CD4-positive, alpha-beta memory T cell (primary cell): ENCODE measurements at regions not wholly inside any gene's neighbourhood (a gene's known extent, or its start where the extent isn't known, plus 50 kb on each side); places are given as distances from the start of the nearest gene placed in this dataset.

Experiments used
- CTCF ChIA-PET: fragments of 350-600 bp; sonication (Branson Sonifier 250); formaldehyde crosslinking; loops from one replicate; lab custom pipeline; 2021; ENCODE audit warnings: inconsistent platforms; ENCODE audit not compliant: partially characterized antibody; lab: Charles Lee
- POLR2A ChIA-PET: fragments of 350-600 bp; sonication (Branson Sonifier 250); formaldehyde crosslinking; loops from one replicate; lab custom pipeline; 2021; ENCODE audit not compliant: partially characterized antibody; lab: Charles Lee
- DNase-seq, 5 donors: peaks; one replicate each; pipeline versions ENCODE4 v3.0.0 to v3.0.0-alpha.2; 2020 to 2022; ENCODE audit warnings: mixed read lengths in 1 of 5
- H3K27ac ChIP-seq: one replicate; pipeline ENCODE4 v1.7.0; 2013; ENCODE audit warnings: low read depth, low read length
- H3K27me3 ChIP-seq: 2 replicates; pipeline ENCODE4 v1.7.0; 2013; ENCODE audit warnings: mild to moderate bottlenecking, low read length, moderate library complexity; ENCODE audit not compliant: insufficient read depth
- H3K36me3 ChIP-seq: 2 replicates; pipeline ENCODE4 v1.7.0; 2013; ENCODE audit warnings: mild to moderate bottlenecking, low read length, moderate library complexity; ENCODE audit not compliant: insufficient read depth
- H3K4me1 ChIP-seq: 2 replicates; pipeline ENCODE4 v1.7.0; 2013; ENCODE audit warnings: mild to moderate bottlenecking, low read length, moderate library complexity; ENCODE audit not compliant: insufficient read depth
- H3K4me3 ChIP-seq, 2 donors: one replicate each; pipeline ENCODE4 v1.7.0; 2013; ENCODE audit warnings: low read length in 2 of 2, mild to moderate bottlenecking in 1 of 2
- H3K9me3 ChIP-seq, 2 donors: one replicate each; pipeline ENCODE4 v1.7.0; 2013; ENCODE audit warnings: low read length in 2 of 2, control low read depth in 1 of 2; ENCODE audit not compliant: control insufficient read depth in 1 of 2
- H3K27ac Mint-ChIP-seq, 7 donors: one replicate each; pipeline ENCODE4 v1.8.0; 2020 to 2021; ENCODE audit warnings: mixed read lengths in 7 of 7, mild to moderate bottlenecking in 6 of 7, inconsistent platforms in 3 of 7, moderate library complexity in 3 of 7
- H3K27me3 Mint-ChIP-seq, 2 donors: one replicate each; pipeline ENCODE4 v1.8.0; 2020 to 2021; ENCODE audit warnings: mixed read lengths in 2 of 2
- H3K36me3 Mint-ChIP-seq, 2 donors: one replicate each; pipeline ENCODE4 v1.8.0; 2020 to 2021; ENCODE audit warnings: mixed read lengths in 2 of 2, inconsistent platforms in 1 of 2, mild to moderate bottlenecking in 1 of 2
- H3K4me1 Mint-ChIP-seq, 4 donors: one replicate each; pipeline ENCODE4 v1.8.0; 2020 to 2021; ENCODE audit warnings: mixed read lengths in 4 of 4, mild to moderate bottlenecking in 1 of 4
- H3K4me3 Mint-ChIP-seq, 8 donors: one replicate each; pipeline ENCODE4 v1.8.0; 2020 to 2021; ENCODE audit warnings: mixed read lengths in 8 of 8, mild to moderate bottlenecking in 7 of 8, moderate library complexity in 6 of 8, inconsistent platforms in 3 of 8
- H3K9me3 Mint-ChIP-seq, 8 donors: one replicate each; pipeline ENCODE4 v1.8.0; 2020 to 2021; ENCODE audit warnings: mixed read lengths in 8 of 8, mild to moderate bottlenecking in 5 of 8, inconsistent platforms in 3 of 8, moderate library complexity in 1 of 8
- intact Hi-C: fragments of 100-400 bp; cut with micrococcal nuclease; formaldehyde crosslinking; loops from one replicate; pipeline ENCODE4 v1.15.1; 2023

DNA sequence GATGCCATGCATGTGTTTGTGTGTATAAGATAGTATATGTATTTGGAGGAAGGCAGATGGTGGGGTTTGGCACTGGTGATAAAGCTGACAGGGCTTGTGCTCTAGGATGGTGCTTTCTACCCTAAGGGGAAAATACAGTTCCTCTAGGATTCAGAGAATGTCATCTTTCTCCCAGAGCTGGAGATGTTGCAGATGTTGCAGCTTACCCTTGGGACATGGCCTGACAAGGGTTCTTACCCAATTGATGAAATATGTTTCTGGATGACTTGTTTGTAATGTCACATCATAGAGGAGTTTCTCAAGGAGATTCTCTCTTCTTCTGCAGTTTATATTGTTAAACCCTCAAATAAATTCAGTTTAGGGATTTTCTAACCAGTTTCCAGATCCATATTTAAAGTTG is 52.5 kb upstream of the PITX2 start:
- H3K4me3 ChIP-seq, result no peak overlapping the region
- ChIA-PET POLR2A (no interaction called here), CTCF (no interaction called here)
- Mint-ChIP-seq H3K27me3 (peaks cover 2 to 3% of the 10 kb centered on the region in 2 donors), H3K4me3 (no peak overlapping the region), H3K4me1 (no peaks in the 10 kb centered on the region), H3K36me3 (no peaks in the 10 kb centered on the region), H3K9me3 (peaks cover 0 to 4% (median 0%) of the 10 kb centered on the region in 8 donors), H3K27ac (no peak overlapping the region)
- H3K9me3 ChIP-seq, result no peaks in the 10 kb centered on the region
- H3K27ac ChIP-seq, result no peak overlapping the region
- intact Hi-C loops, result no loop called here
- H3K4me1 ChIP-seq, result no peaks in the 10 kb centered on the region
- no peaks in the 10 kb centered on the region for H3K27me3 ChIP-seq
- DNase-seq, result no peak
- H3K36me3 ChIP-seq, result no peaks in the 10 kb centered on the region

DNA sequence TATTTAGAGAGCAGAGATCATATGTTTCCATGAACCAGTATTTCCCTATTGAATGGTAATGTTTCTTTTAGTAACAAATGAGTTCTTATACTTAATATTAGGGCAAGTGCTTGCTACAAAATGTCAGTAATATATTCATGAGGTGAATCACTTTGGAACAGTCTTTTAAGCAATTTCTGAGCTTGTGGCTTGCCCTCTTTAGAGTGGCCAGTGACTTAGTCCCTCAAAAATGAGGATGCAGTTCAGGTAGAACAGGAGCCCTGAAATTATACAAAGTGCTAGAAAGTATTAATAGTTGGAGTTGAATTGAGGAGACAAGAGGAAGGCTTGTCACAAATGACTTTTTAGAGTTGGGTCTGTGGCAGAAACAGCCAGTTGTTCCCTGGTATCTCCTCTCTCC is 53.4 kb upstream of the PITX2 start:
- Histone ChIP-seq H3K9me3 (no peaks in the 10 kb centered on the region), H3K27ac (no peak overlapping the region), H3K4me3 (no peak overlapping the region), H3K27me3 (no peaks in the 10 kb centered on the region), H3K4me1 (no peaks in the 10 kb centered on the region), H3K36me3 (no peaks in the 10 kb centered on the region)
- POLR2A ChIA-PET, result no interaction called here
- Mint-ChIP-seq H3K27me3 (peaks cover 2 to 8% of the 10 kb centered on the region in 2 donors), H3K4me3 (no peak overlapping the region), H3K36me3 (no peaks in the 10 kb centered on the region), H3K9me3 (peaks cover 0 to 4% (median 0%) of the 10 kb centered on the region in 8 donors), H3K4me1 (no peaks in the 10 kb centered on the region), H3K27ac (no peak overlapping the region)
- CTCF ChIA-PET, result no interaction called here
- no peak for DNase-seq
- intact Hi-C loops, result no loop called here

DNA sequence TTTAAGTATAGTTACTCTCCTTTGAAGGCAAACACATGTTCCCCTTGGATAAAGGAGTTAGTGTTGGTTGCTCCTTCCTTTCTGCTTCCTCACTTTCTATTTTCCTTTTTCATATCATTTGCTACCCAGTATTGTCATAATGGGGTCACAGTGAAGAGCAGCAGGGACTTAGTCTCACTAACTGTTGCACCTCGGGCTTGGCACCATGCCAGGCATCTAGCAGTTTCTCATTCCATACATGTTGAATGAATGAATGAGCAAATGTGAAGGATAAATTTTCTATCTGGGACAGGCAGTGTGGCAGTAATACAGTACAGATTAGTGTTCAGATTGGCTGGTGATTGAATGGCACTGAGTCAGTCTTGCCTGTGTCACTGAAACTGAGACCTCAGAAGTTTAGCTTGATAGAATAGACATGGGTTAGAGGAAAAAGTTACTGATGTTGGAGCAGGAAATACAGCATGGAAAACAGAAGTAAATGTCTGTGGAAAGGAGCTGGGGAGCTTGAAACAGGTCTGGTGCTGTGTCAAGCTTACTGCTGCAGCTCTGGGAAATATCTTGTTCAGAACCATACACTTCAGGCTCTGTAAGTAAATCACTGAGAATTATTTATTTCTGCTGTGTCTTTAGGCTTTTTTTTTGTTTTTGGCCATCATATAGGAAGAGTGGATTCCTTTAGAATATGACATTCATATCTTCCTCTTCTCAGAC is 55.8 kb upstream of the PITX2 start:
- H3K36me3 ChIP-seq, result no peaks in the 10 kb centered on the region
- intact Hi-C loops, result no loop called here
- no peak overlapping the region for H3K4me3 ChIP-seq
- no peaks in the 10 kb centered on the region for H3K27me3 ChIP-seq
- H3K9me3 Mint-ChIP-seq, result peaks cover 0 to 4% (median 0%) of the 10 kb centered on the region in 8 donors
- ChIA-PET POLR2A (no interaction called here), CTCF (no interaction called here)
- peaks cover 2 to 8% of the 10 kb centered on the region in 2 donors for H3K27me3 Mint-ChIP-seq
- H3K4me3 Mint-ChIP-seq, result no peak overlapping the region
- no peaks in the 10 kb centered on the region for H3K4me1 ChIP-seq
- no peaks in the 10 kb centered on the region for H3K4me1 Mint-ChIP-seq
- H3K9me3 ChIP-seq, result no peaks in the 10 kb centered on the region
- DNase-seq, result no peak
- no peak overlapping the region for H3K27ac Mint-ChIP-seq
- no peak overlapping the region for H3K27ac ChIP-seq
- no peaks in the 10 kb centered on the region for H3K36me3 Mint-ChIP-seq

DNA sequence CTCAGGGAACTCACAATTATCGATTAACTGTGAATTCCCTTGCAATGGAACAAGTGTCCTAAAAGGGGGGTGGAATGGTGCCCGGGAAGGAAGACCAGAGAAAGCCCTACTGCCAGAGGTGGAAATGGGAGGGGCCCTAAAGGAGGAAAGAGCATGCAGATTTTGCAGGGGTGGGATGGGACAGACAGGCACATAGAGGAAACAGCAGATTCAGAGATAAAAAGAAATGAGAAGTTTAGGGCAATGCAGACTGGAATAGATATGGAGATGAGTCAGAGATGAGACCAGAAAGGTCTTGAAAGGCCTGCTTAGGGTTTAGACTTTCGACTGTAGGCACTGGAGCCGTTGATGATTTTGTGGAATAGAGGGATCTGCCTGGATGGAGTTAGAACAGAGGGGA is 57.4 kb upstream of the PITX2 start:
- intact Hi-C loops, result no loop called here
- H3K9me3 ChIP-seq, result no peaks in the 10 kb centered on the region
- H3K4me3 ChIP-seq, result no peak overlapping the region
- peaks cover 2 to 8% of the 10 kb centered on the region in 2 donors for H3K27me3 Mint-ChIP-seq
- H3K36me3 Mint-ChIP-seq, result no peaks in the 10 kb centered on the region
- no peak overlapping the region for H3K27ac ChIP-seq
- no peaks in the 10 kb centered on the region for H3K36me3 ChIP-seq
- H3K4me1 Mint-ChIP-seq, result no peaks in the 10 kb centered on the region
- ChIA-PET POLR2A (no interaction called here), CTCF (no interaction called here)
- no peaks in the 10 kb centered on the region for H3K27me3 ChIP-seq
- H3K27ac Mint-ChIP-seq, result peak overlapping the region in 1 of 7 donors; percentile 6
- H3K9me3 Mint-ChIP-seq, result peaks cover 0 to 4% (median under 1%) of the 10 kb centered on the region in 8 donors
- no peak overlapping the region for H3K4me3 Mint-ChIP-seq
- H3K4me1 ChIP-seq, result no peaks in the 10 kb centered on the region
- no peak for DNase-seq

DNA sequence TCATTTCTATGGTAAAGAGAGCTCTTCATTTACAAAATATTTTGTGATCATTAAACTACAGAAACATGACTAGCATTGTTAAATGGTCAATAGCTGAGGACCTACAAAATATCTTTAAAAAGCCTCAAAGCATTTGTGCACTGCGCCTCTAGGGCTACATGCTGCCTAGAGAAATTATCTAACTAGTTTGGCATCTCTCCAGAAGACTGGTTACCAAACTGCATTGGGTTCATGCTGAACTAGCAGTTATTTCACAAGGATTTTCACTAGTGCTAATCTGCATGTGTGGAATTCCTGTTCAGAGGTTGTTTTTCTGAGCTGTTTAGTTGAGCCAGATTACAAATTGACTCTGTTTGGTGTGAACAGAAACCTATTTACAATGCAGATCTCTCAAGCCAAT is 58.5 kb upstream of the PITX2 start:
- intact Hi-C loops, result no loop called here
- Histone ChIP-seq H3K4me3 (no peak overlapping the region), H3K9me3 (no peaks in the 10 kb centered on the region), H3K27me3 (no peaks in the 10 kb centered on the region), H3K36me3 (no peaks in the 10 kb centered on the region), H3K4me1 (no peaks in the 10 kb centered on the region), H3K27ac (no peak overlapping the region)
- Mint-ChIP-seq H3K9me3 (peaks cover 0 to 4% (median under 1%) of the 10 kb centered on the region in 8 donors), H3K27me3 (peaks cover 2 to 8% of the 10 kb centered on the region in 2 donors), H3K27ac (no peak overlapping the region), H3K4me1 (no peaks in the 10 kb centered on the region), H3K4me3 (no peak overlapping the region), H3K36me3 (no peaks in the 10 kb centered on the region)
- POLR2A ChIA-PET, result no interaction called here
- CTCF ChIA-PET, result no interaction called here
- DNase-seq, result no peak

DNA sequence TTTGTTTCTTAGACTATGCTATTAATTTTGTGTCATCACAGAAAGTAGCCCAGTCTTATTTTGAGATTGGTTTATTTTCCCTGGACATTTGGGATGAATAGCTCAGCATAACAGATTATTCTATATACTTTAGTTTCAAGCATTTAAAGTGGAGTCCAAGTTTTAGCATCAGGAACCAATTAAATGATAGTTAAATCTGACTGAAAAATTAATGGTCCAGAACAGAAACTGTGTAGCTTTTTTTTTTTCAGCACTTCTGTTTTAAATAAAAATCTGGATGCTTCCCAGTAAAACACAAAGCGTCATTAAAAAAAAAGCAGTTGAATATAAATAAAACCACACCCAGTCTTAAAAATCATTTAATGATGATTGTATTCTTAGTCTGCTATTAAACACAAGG is 59.4 kb upstream of the PITX2 start:
- ChIA-PET CTCF (no interaction called here), POLR2A (no interaction called here)
- DNase-seq, result no peak
- Mint-ChIP-seq H3K4me1 (no peaks in the 10 kb centered on the region), H3K9me3 (peaks cover 0 to 5% (median under 1%) of the 10 kb centered on the region in 8 donors), H3K4me3 (no peak overlapping the region), H3K36me3 (no peaks in the 10 kb centered on the region), H3K27me3 (peaks cover 2 to 8% of the 10 kb centered on the region in 2 donors), H3K27ac (no peak overlapping the region)
- H3K27ac ChIP-seq, result no peak overlapping the region
- H3K4me3 ChIP-seq, result no peak overlapping the region
- H3K36me3 ChIP-seq, result no peaks in the 10 kb centered on the region
- no peaks in the 10 kb centered on the region for H3K27me3 ChIP-seq
- no peaks in the 10 kb centered on the region for H3K9me3 ChIP-seq
- no peaks in the 10 kb centered on the region for H3K4me1 ChIP-seq
- intact Hi-C loops, result no loop called here

DNA sequence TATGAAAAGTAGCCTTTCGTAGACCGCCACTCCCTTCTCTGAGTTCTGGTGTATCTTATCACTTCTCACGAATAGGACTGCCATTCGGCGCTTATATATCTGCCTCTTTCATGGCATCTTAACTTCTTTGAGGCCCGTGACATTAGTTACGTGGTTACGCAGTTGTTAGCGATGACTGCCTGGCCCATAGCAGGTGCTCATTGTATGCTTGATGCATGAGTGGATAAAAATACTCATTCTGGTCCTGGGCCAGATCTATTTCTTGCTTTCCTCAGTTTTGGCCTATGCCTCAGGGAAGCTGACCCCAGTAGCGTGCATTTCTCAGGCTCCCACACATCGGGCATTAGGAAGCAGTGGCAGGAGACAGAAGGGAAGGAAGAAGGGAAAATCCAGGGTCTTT is 60.7 kb upstream of the PITX2 start:
- H3K27ac ChIP-seq, result no peak overlapping the region
- ChIA-PET CTCF (no interaction called here), POLR2A (no interaction called here)

More for the DNA sequence above, 60.7 kb upstream of the PITX2 start:
- H3K27ac Mint-ChIP-seq, result no peak overlapping the region
- DNase-seq, result no peak
- Histone ChIP-seq H3K27me3 (no peaks in the 10 kb centered on the region), H3K4me3 (no peak overlapping the region), H3K9me3 (no peaks in the 10 kb centered on the region), H3K36me3 (no peaks in the 10 kb centered on the region), H3K4me1 (no peaks in the 10 kb centered on the region)
- peaks cover 2 to 8% of the 10 kb centered on the region in 2 donors for H3K27me3 Mint-ChIP-seq
- intact Hi-C loops, result no loop called here
- H3K36me3 Mint-ChIP-seq, result no peaks in the 10 kb centered on the region
- peaks cover 0 to 5% (median under 1%) of the 10 kb centered on the region in 8 donors for H3K9me3 Mint-ChIP-seq
- no peak overlapping the region for H3K4me3 Mint-ChIP-seq
- no peaks in the 10 kb centered on the region for H3K4me1 Mint-ChIP-seq
